Colonic mucosa (tissue), 4 donors: ENCODE measurements at regions not wholly inside any gene's neighbourhood (a gene's known extent, or its start where the extent isn't known, plus 50 kb on each side); places are given as distances from the start of the nearest gene placed in this dataset.

Experiments
- DNase-seq: peaks from one replicate; pipeline ENCODE4 v3.0.0-alpha.2; 2020
- H3K27ac ChIP-seq: fragments of 200-600 bp; one replicate; pipeline ENCODE4 v1.8.0; 2021
- H3K27me3 ChIP-seq: fragments of 200-600 bp; one replicate; pipeline ENCODE4 v1.8.0; 2021
- H3K36me3 ChIP-seq: fragments of 200-600 bp; one replicate; pipeline ENCODE4 v1.8.0; 2021
- H3K4me1 ChIP-seq: fragments of 200-600 bp; one replicate; pipeline ENCODE4 v1.8.0; 2021; ENCODE audit warnings: mild to moderate bottlenecking
- H3K4me3 ChIP-seq: fragments of 200-600 bp; one replicate; pipeline ENCODE4 v1.8.0; 2021
- H3K9ac ChIP-seq, 2 donors: one replicate each; pipeline ENCODE4 v1.7.0; 2013; ENCODE audit warnings: control low read depth in 2 of 2, low read depth in 2 of 2, low read length in 2 of 2
- H3K9me3 ChIP-seq: fragments of 200-600 bp; one replicate; pipeline ENCODE4 v1.8.0; 2021
- CTCF ChIP-seq: fragments of 200-600 bp; IDR thresholded peaks from one replicate; pipeline ENCODE4 v1.8.0; 2022; ENCODE audit warnings: antibody characterized with exemption, mild to moderate bottlenecking
- intact Hi-C: fragments of 100-400 bp; cut with DNase I; formaldehyde crosslinking; loops from one replicate; pipeline ENCODE4 v1.14.1; 2022
- donor health status: healthy.
- donor health status: DM: no; HTN: no; CAD: no.
- donor health status: DM: no; HTN: no; CAD: no.

DNA sequence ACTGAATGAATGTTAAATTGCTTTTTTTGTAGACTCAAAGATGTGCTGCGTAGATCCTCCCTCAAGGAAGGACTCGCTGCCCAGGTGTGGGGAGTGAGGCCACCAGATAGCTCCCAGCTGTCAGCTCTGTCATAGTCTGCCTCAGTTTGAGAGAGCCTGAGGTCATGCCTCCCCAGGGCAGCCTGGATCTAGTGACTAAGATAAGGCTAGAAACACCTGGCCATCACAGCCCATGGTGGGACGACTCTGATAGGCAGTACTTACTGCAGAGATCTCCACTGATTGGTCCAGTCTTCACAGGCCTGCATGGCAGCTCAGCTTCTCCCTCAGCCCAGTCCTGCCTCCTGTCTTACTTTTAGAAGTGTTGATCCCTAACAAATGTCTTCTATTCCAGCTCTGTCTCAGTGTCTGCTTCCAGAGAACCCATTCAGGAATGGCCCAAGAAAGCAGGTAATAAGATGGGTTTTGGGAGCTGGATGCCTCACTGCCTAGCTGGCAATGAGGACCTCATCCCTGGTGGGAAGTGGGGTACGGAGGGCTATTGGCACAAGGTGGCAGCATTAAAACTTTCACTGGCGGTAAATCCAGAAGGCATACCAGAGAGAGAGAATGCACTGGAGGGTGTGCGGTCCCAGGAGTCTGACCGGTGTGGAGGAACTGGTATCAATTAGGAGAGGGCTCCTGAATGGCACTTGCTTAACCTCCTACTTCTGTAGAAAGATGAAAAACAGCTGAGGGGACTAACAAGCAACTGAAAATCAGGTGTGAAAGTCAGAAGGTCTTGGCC, 55.3 kb upstream of the GPR37L1 start:
- H3K36me3 ChIP-seq: no peaks in the 10 kb centered on the region

DNA sequence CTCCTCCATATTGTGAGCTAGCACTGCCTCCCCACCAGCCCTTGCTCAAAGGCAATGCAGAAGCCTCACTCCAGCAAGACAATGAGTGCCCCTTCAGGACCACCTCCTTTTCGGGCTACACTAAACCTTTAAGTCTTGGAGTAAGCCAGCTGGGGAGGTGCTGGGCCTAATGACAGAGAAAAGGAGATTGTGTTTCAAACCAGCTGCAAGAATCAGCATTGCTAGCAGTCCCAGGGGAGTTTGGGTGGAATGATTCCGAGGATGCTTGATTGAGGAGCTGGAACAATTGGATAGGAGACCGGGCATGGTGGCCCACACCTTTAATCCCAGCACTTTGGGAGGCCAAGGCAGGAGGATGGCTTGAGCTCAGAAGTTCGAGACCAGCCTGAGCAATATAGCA, 54.1 kb upstream of the GPR37L1 start:
- Histone ChIP-seq H3K36me3 (no peaks in the 10 kb centered on the region), H3K27me3 (no peaks in the 10 kb centered on the region), H3K4me1 (no peaks in the 10 kb centered on the region), H3K9me3 (no peaks in the 10 kb centered on the region), H3K4me3 (no peak overlapping the region), H3K9ac (no peak overlapping the region), H3K27ac (no peak overlapping the region)
- intact Hi-C loops: no loop called here
- DNase-seq: no peak
- TF ChIP-seq CTCF: no peak

More for the DNA sequence above, 55.3 kb upstream of the GPR37L1 start:
- no peak overlapping the region for H3K9ac ChIP-seq
- no peak overlapping the region for H3K27ac ChIP-seq
- no peaks in the 10 kb centered on the region for H3K4me1 ChIP-seq
- no peaks in the 10 kb centered on the region for H3K27me3 ChIP-seq
- H3K9me3 ChIP-seq: no peaks in the 10 kb centered on the region
- no peak overlapping the region for H3K4me3 ChIP-seq
- no peak for DNase-seq
- TF ChIP-seq CTCF: no peak
- intact Hi-C loops: no loop called here

DNA sequence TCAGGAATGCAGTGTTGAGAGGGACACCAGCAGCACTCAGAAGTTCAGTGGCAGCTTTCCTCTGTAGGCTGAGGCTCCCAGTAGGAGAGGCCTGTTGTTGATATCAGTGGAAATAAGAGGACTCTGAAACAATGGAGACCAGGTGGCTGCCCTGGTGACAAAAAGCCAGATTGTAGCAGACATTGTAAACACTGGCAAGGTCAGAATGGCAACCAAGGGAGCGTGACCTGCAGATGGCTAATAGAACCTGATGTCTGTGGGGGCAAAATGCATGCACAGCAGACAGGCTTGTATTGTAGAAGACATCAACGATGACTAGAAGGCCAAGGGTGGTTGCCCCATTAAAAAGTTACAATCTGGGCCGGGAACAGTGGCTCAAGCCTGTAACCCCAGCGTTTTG, 53.1 kb upstream of the GPR37L1 start:
- no peak for TF ChIP-seq CTCF

DNA sequence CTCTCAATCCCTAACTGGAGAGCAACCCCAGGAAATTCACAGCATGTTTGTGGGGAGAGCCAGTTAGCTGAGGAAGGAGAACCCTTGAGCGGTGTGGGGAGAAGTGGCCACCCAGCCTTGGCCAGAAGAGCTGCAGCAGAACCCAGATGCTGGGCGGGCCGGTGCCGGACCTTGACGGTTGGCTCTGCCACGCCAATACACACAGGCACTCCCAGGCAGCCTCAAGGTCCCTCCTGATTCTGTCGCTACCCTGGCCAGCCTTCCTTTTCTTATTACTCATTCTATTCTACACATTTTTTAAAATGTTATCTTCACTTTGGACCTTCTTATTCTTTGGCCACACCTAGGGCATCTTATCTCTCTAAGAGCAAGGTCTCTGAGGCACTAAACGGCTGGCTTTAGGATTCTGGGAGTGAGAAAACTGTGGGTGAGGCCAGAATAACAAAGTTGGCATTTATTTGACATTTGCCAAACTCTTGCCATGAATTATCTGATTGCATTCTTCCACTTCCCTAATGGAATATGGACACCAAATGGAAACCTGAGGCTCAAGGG, 50.4 kb upstream of the GPR37L1 start:
- peak; percentile 83 for DNase-seq
- TF ChIP-seq CTCF: no peak
- Histone ChIP-seq H3K36me3 (no peaks in the 10 kb centered on the region), H3K27ac (peak overlapping the region; percentile 73), H3K27me3 (no peaks in the 10 kb centered on the region), H3K9me3 (no peaks in the 10 kb centered on the region), H3K4me1 (peaks cover 14% of the 10 kb centered on the region), H3K4me3 (no peak overlapping the region), H3K9ac (peak overlapping the region; percentile 14 to 67)
- intact Hi-C loops: no loop called here

More for the DNA sequence above, 53.1 kb upstream of the GPR37L1 start:
- no peaks in the 10 kb centered on the region for H3K27me3 ChIP-seq
- no peak overlapping the region for H3K9ac ChIP-seq
- no peaks in the 10 kb centered on the region for H3K9me3 ChIP-seq
- H3K36me3 ChIP-seq: no peaks in the 10 kb centered on the region
- no peaks in the 10 kb centered on the region for H3K4me1 ChIP-seq
- no peak for DNase-seq
- intact Hi-C loops: no loop called here
- H3K4me3 ChIP-seq: no peak overlapping the region
- H3K27ac ChIP-seq: no peak overlapping the region
